H1 (cell line): ENCODE measurements at regions not wholly inside any gene's neighbourhood (a gene's known extent, or its start where the extent isn't known, plus 50 kb on each side); places are given as distances from the start of the nearest gene placed in this dataset.

Source experiments
- CTCF ChIA-PET: fragments of 300-600 bp; sonication (Branson Sonifier 250); formaldehyde crosslinking; loops from one replicate; lab custom pipeline; 2021; ENCODE audit not compliant: partially characterized antibody; lab: Charles Lee
- POLR2A ChIA-PET: fragments of 300-600 bp; sonication (Branson Sonifier 250); formaldehyde crosslinking; loops from one replicate; lab custom pipeline; 2021; ENCODE audit warnings: inconsistent platforms; ENCODE audit not compliant: partially characterized antibody; lab: Charles Lee
- DNase-seq, 2 experiments: peaks; one replicate each; pipeline versions ENCODE4 v3.0.0 to v3.0.0-alpha.2; 2010 to 2022; ENCODE audit warnings: low spot score in 2 of 2, low read depth in 1 of 2, mixed read lengths in 1 of 2
- FAIRE-seq: peaks from 2 replicates; lab custom pipeline; 2011; peaks lifted over from hg19 to GRCh38; lab: Jason Lieb, UNC
- H2AFZ ChIP-seq: 2 replicates; pipeline ENCODE4 v1.8.1; 2012; ENCODE audit warnings: low read length, inconsistent platforms
- H2AK5ac ChIP-seq: 2 replicates; pipeline ENCODE4 v1.6.1; 2013; ENCODE audit warnings: low read depth, low read length
- H2BK120ac ChIP-seq: replicated peaks from 2 replicates; pipeline ENCODE3; 2013; ENCODE audit warnings: low read depth, low read length, inconsistent platforms
- H2BK12ac ChIP-seq: 2 replicates; pipeline ENCODE4 v1.6.1; 2013; ENCODE audit warnings: low read depth, low read length
- H2BK15ac ChIP-seq: 2 replicates; pipeline ENCODE4 v1.6.1; 2013; ENCODE audit warnings: low read length
- H2BK20ac ChIP-seq: 2 replicates; pipeline ENCODE4 v1.6.1; 2013; ENCODE audit warnings: low read length
- H2BK5ac ChIP-seq: 2 replicates; pipeline ENCODE4 v1.6.1; 2013; ENCODE audit warnings: low read depth, low read length
- H3K14ac ChIP-seq: 2 replicates; pipeline ENCODE4 v1.6.1; 2013; ENCODE audit warnings: inconsistent platforms; ENCODE audit not compliant: insufficient read length
- H3K18ac ChIP-seq: 2 replicates; pipeline ENCODE4 v1.6.1; 2013; ENCODE audit warnings: low read length; ENCODE audit errors: extremely low read depth
- H3K23ac ChIP-seq: 2 replicates; pipeline ENCODE4 v1.6.1; 2013; ENCODE audit warnings: inconsistent platforms; ENCODE audit not compliant: insufficient read length
- H3K23me2 ChIP-seq: 2 replicates; pipeline ENCODE4 v1.6.1; 2013; ENCODE audit warnings: low read depth, low read length
- H3K27ac ChIP-seq: 2 replicates; pipeline ENCODE4 v1.6.1; 2011; ENCODE audit warnings: low read depth, low read length, inconsistent platforms
- H3K27me3 ChIP-seq, 4 experiments: replicated peaks in 1 of 4; 1 replicate in 1 of 4; 2 replicates in 3 of 4; pipeline versions ENCODE4 v1.6.1 to v1.8.1; 2011 to 2013; ENCODE audit warnings: low read length in 3 of 4, mild to moderate bottlenecking in 3 of 4, inconsistent platforms in 2 of 4, mixed read lengths in 2 of 4, moderate library complexity in 1 of 4; ENCODE audit not compliant: control insufficient read depth in 3 of 4, insufficient read depth in 3 of 4; ENCODE audit errors: extremely low read depth in 1 of 4
- H3K36me3 ChIP-seq, 4 experiments: 2 replicates each; pipeline versions ENCODE4 v1.6.1 to v1.8.1; 2011 to 2013; ENCODE audit warnings: mild to moderate bottlenecking in 4 of 4, low read length in 3 of 4, moderate library complexity in 2 of 4, control low read depth in 1 of 4, inconsistent platforms in 1 of 4; ENCODE audit not compliant: insufficient read depth in 4 of 4, control insufficient read depth in 2 of 4
- H3K4ac ChIP-seq: replicated peaks from 2 replicates; pipeline ENCODE3; 2013; ENCODE audit warnings: low read length, low read depth, mixed read lengths, inconsistent platforms; ENCODE audit not compliant: insufficient read length
- H3K4me1 ChIP-seq, 4 experiments: replicated peaks in 1 of 4; 1 replicate in 1 of 4; 2 replicates in 3 of 4; pipeline versions ENCODE4 v1.6.1 to v1.8.1; 2011 to 2013; ENCODE audit warnings: low read length in 3 of 4, inconsistent platforms in 2 of 4, mixed read lengths in 1 of 4; ENCODE audit not compliant: insufficient read depth in 4 of 4, control insufficient read depth in 3 of 4
- H3K4me2 ChIP-seq, 2 experiments: 2 replicates each; pipeline versions ENCODE4 v1.6.1 to v1.8.1; 2011 to 2013; ENCODE audit warnings: low read depth in 2 of 2, low read length in 2 of 2, control low read depth in 1 of 2, inconsistent platforms in 1 of 2, mild to moderate bottlenecking in 1 of 2; ENCODE audit not compliant: insufficient read depth in 1 of 2
- H3K4me3 ChIP-seq, 4 experiments: fragments of 200-600, 300-600 bp in 1 of 4; sonication (generic), shearing (Covaris generic), sonication (Bioruptor Twin) in 1 of 4; 2 replicates each; pipeline versions ENCODE4 v1.5.1 to v1.8.1; 2011 to 2016; ENCODE audit warnings: low read length in 4 of 4, low read depth in 3 of 4, control low read depth in 2 of 4, inconsistent platforms in 2 of 4, mild to moderate bottlenecking in 2 of 4, mixed read lengths in 1 of 4, moderate library complexity in 1 of 4; ENCODE audit not compliant: insufficient read depth in 2 of 4; ENCODE audit errors: extremely low read depth in 1 of 4
- H3K56ac ChIP-seq: replicated peaks from 2 replicates; pipeline ENCODE3; 2013; ENCODE audit warnings: low read depth, mild to moderate bottlenecking, mixed read lengths, low read length, inconsistent platforms; ENCODE audit not compliant: insufficient read length
- H3K79me1 ChIP-seq: 2 replicates; pipeline ENCODE4 v1.6.1; 2013; ENCODE audit warnings: low read depth, low read length, control low read depth
- H3K79me2 ChIP-seq, 2 experiments: 2 replicates each; pipeline versions ENCODE4 v1.6.1 to v1.8.1; 2012 to 2013; ENCODE audit warnings: low read length in 2 of 2, mild to moderate bottlenecking in 2 of 2, inconsistent platforms in 1 of 2; ENCODE audit not compliant: insufficient read depth in 2 of 2, control insufficient read depth in 1 of 2
- H3K9ac ChIP-seq, 4 experiments: replicated peaks in 1 of 4; 1 replicate in 1 of 4; 2 replicates in 3 of 4; pipeline versions ENCODE4 v1.6.1 to v1.8.1; 2011 to 2013; ENCODE audit warnings: low read depth in 3 of 4, low read length in 3 of 4, control low read depth in 2 of 4, mild to moderate bottlenecking in 2 of 4, moderate library complexity in 2 of 4, inconsistent platforms in 1 of 4; ENCODE audit errors: extremely low read depth in 1 of 4
- H3K9me3 ChIP-seq, 2 experiments: 2 replicates each; pipeline versions ENCODE4 v1.6.1 to v1.8.1; 2012 to 2013; ENCODE audit warnings: mild to moderate bottlenecking in 2 of 2, moderate library complexity in 2 of 2, control low read depth in 1 of 2, inconsistent platforms in 1 of 2, low read depth in 1 of 2, low read length in 1 of 2, mixed read lengths in 1 of 2; ENCODE audit not compliant: insufficient read depth in 2 of 2
- H4K20me1 ChIP-seq, 2 experiments: replicated peaks in 1 of 2; 2 replicates each; pipeline versions ENCODE3 to v1.8.1; 2011 to 2013; ENCODE audit warnings: inconsistent platforms in 2 of 2, low read length in 2 of 2, mild to moderate bottlenecking in 1 of 2; ENCODE audit not compliant: insufficient read depth in 2 of 2, control insufficient read depth in 1 of 2
- H4K5ac ChIP-seq: 2 replicates; pipeline ENCODE4 v1.6.1; 2013; ENCODE audit warnings: low read length, low read depth, mixed read lengths, inconsistent platforms; ENCODE audit not compliant: insufficient read length
- H4K8ac ChIP-seq: 2 replicates; pipeline ENCODE4 v1.8.0; 2013; ENCODE audit warnings: mild to moderate bottlenecking, moderate library complexity, low read length, inconsistent platforms; ENCODE audit not compliant: insufficient read depth; ENCODE audit errors: extremely low read depth
- H4K91ac ChIP-seq: replicated peaks from 2 replicates; pipeline ENCODE3; 2013; ENCODE audit warnings: low read length, mixed read lengths, inconsistent platforms; ENCODE audit not compliant: insufficient read length
- ASH2L ChIP-seq: fragments of 200-600, 300-600 bp; sonication (generic); IDR thresholded peaks from one replicate; pipeline ENCODE4 v1.7.1; 2017; ENCODE audit warnings: low read length
- ATF3 ChIP-seq: IDR thresholded peaks from 2 replicates; pipeline ENCODE4 v1.6.1; 2011; ENCODE audit warnings: low read depth, mild to moderate bottlenecking, low read length; ENCODE audit not compliant: insufficient read depth
- CHD1 ChIP-seq: IDR thresholded peaks from 2 replicates; pipeline ENCODE4 v1.6.1; 2012; ENCODE audit warnings: low read depth, low read length, improper control_type of control experiment
- CTBP2 ChIP-seq: IDR thresholded peaks from 2 replicates; pipeline ENCODE4 v1.7.0; 2011; ENCODE audit warnings: borderline replicate concordance, mild to moderate bottlenecking, moderate library complexity, mixed read lengths, low read length; ENCODE audit not compliant: insufficient read depth, insufficient read length
- EGR1 ChIP-seq: IDR thresholded peaks from 2 replicates; pipeline ENCODE4 v1.6.1; 2011; ENCODE audit warnings: low read depth, low read length, borderline replicate concordance
- FOSL1 ChIP-seq: IDR thresholded peaks from 2 replicates; pipeline ENCODE4 v1.6.1; 2011; ENCODE audit warnings: mild to moderate bottlenecking, low read depth, low read length, moderate library complexity; ENCODE audit not compliant: insufficient read depth
- JUN ChIP-seq: IDR thresholded peaks from 2 replicates; pipeline ENCODE4 v1.6.1; 2011; ENCODE audit warnings: low read depth, mild to moderate bottlenecking, improper control_type of control experiment, low read length
- JUND ChIP-seq: IDR thresholded peaks from 2 replicates; pipeline ENCODE4 v1.6.1; 2011; ENCODE audit warnings: mild to moderate bottlenecking, improper control_type of control experiment, low read length
- KDM4A ChIP-seq: IDR thresholded peaks from one replicate; pipeline ENCODE4 v1.7.1; 2012; ENCODE audit warnings: low read depth, mild to moderate bottlenecking, moderate library complexity, low read length, inconsistent platforms; ENCODE audit not compliant: severe bottlenecking
- NRF1 ChIP-seq: IDR thresholded peaks from 2 replicates; pipeline ENCODE4 v1.6.1; 2011; ENCODE audit warnings: mild to moderate bottlenecking, low read depth, low read length, improper control_type of control experiment
- PHF8 ChIP-seq: fragments of 200-600 bp; sonication (generic); conservative IDR thresholded peaks from 2 replicates; pipeline ENCODE4 v1.7.1; 2012; ENCODE audit warnings: low read depth, mild to moderate bottlenecking, inconsistent platforms, low read length, moderate library complexity
- SIN3A ChIP-seq, 2 experiments: IDR thresholded peaks in 1 of 2; conservative IDR thresholded peaks in 1 of 2; 2 replicates each; pipeline ENCODE4 v1.6.1; 2011 to 2012; ENCODE audit warnings: low read length in 2 of 2, improper control_type of control experiment in 1 of 2, low read depth in 1 of 2, mild to moderate bottlenecking in 1 of 2
- SP1 ChIP-seq: IDR thresholded peaks from 2 replicates; pipeline ENCODE4 v1.6.1; 2011; ENCODE audit warnings: low read depth, low read length
- SP4 ChIP-seq: IDR thresholded peaks from 2 replicates; pipeline ENCODE4 v1.6.1; 2012; ENCODE audit warnings: low read length, inconsistent platforms
- TAF7 ChIP-seq: optimal IDR thresholded peaks from 2 replicates; pipeline ENCODE3; 2011; ENCODE audit warnings: low read depth, mild to moderate bottlenecking, inconsistent platforms, low read length, moderate library complexity, borderline replicate concordance
- WGBS, 2 experiments: shearing (Covaris generic) in 1 of 2; methylation state at CpG; one replicate each; pipeline versions ENCODE4 v1.1.6 to v1.1.7; 2013 to 2015; ENCODE audit warnings: low lambda C conversion rate in 2 of 2, mixed read lengths in 2 of 2, inconsistent platforms in 1 of 2, low coverage in 1 of 2, missing lambda C conversion rate in 1 of 2; ENCODE audit not compliant: insufficient replicate concordance in 2 of 2, insufficient coverage in 1 of 2, insufficient read length in 1 of 2; ENCODE audit errors: extremely low coverage in 1 of 2, missing lambda C conversion rate in 1 of 2; 5-methylcytosine and 5-hydroxymethylcytosine counted together

GRCh38 chr17:62187681-62188080 is 122.6 kb upstream of the MED13 start:
- H2AFZ ChIP-seq = no peak overlapping the region
- H3K56ac ChIP-seq = no peak overlapping the region
- WGBS, 2 experiments = 91% methylated on average over 3 of the region's 3 CpGs; no CpG with 5 or more reads in 1 of the 2 experiments
- H4K20me1 ChIP-seq = no peaks in the 10 kb centered on the region
- H4K5ac ChIP-seq = no peak overlapping the region
- no peak overlapping the region for H2BK12ac ChIP-seq
- no peak overlapping the region for H2BK5ac ChIP-seq
- H3K27ac ChIP-seq = no peak overlapping the region
- H3K79me1 ChIP-seq = no peaks in the 10 kb centered on the region
- no peaks in the 10 kb centered on the region for H3K79me2 ChIP-seq
- no peak overlapping the region for H3K4ac ChIP-seq
- H3K4me3 ChIP-seq = no peak overlapping the region
- no peak overlapping the region for H3K18ac ChIP-seq
- ChIA-PET CTCF (no interaction called here), POLR2A (no interaction called here)
- no peak overlapping the region for H4K8ac ChIP-seq
- H3K4me2 ChIP-seq = no peak overlapping the region
- FAIRE-seq (no peak), DNase-seq (no peak)
- no peaks in the 10 kb centered on the region for H3K4me1 ChIP-seq
- H2BK20ac ChIP-seq = no peak overlapping the region
- H2BK120ac ChIP-seq = no peak overlapping the region
- no peaks in the 10 kb centered on the region for H3K23me2 ChIP-seq
- H3K23ac ChIP-seq = no peak overlapping the region
- no peaks in the 10 kb centered on the region for H3K36me3 ChIP-seq
- no peak overlapping the region for H3K14ac ChIP-seq
- H3K9ac ChIP-seq = no peak overlapping the region
- H4K91ac ChIP-seq = no peak overlapping the region
- H2BK15ac ChIP-seq = no peak overlapping the region
- no peak overlapping the region for H2AK5ac ChIP-seq
- H3K27me3 ChIP-seq = no peaks in the 10 kb centered on the region
- H3K9me3 ChIP-seq = no peaks in the 10 kb centered on the region
- no peak for TF ChIP-seq FOSL1
- no peak for TF ChIP-seq NRF1
- TF ChIP-seq SIN3A (conservative IDR thresholded peaks at IDR 0.05 in 1 of 2, IDR thresholded peaks at IDR 0.05 in 1 of 2; ENCODE audit: low read depth in 1 of 2, low read length in 2 of 2) = no peak
- TF ChIP-seq JUN = no peak
- no peak for TF ChIP-seq PHF8
- TF ChIP-seq EGR1 = no peak
- TF ChIP-seq ASH2L = no peak
- no peak for TF ChIP-seq CTBP2
- no peak for TF ChIP-seq ATF3
- no peak for TF ChIP-seq JUND
- no peak for TF ChIP-seq KDM4A
- TF ChIP-seq TAF7 = no peak
- no peak for TF ChIP-seq CHD1
- TF ChIP-seq SP1 = no peak
- no peak for TF ChIP-seq SP4
